ENCODE measurements at regions not wholly inside any gene's neighbourhood (a gene's known extent, or its start where the extent isn't known, plus 50 kb on each side); places are given as distances from the start of the nearest gene placed in this dataset.

DNA sequence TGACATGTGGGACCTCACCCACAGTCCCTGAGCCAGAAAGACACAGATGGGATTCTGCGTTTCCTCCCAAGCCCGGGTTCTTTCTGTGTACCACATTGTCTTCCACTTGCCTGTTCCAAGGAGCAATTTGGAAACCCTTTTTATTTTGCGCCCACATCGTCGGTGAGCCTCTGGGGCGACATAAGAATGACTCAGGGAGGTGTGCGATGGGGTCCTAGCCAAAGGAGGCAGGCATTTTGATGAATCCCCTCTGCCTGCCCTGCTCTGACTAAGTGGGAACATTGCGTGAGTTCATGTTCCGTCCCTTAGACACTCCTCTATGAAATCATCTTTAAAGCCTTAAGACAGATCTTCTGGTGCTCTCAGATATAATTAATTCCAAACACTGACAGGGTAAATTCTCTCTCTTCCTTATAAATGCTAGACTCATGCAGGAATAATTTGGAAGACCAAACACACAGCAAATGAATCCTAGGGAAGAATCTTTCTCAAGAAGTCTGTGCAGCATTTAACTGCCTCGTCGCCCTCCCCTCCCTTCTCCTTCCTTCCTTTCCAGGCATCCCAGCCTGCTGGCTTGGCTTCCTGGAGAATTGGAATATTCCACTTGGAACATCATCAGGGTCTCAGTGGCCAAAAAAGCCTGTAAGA is 52.7 kb upstream of the FOXF1 start:
- 35 to 41% methylated on average over 11 of the region's 11 CpGs for WGBS, 2 donors
- no peak for DNase-seq (ENCODE audit: low spot score in 2 of 2)
- intact Hi-C loops (cut with DNase I; ENCODE audit: low total_unique reads), result no loop called here

DNA sequence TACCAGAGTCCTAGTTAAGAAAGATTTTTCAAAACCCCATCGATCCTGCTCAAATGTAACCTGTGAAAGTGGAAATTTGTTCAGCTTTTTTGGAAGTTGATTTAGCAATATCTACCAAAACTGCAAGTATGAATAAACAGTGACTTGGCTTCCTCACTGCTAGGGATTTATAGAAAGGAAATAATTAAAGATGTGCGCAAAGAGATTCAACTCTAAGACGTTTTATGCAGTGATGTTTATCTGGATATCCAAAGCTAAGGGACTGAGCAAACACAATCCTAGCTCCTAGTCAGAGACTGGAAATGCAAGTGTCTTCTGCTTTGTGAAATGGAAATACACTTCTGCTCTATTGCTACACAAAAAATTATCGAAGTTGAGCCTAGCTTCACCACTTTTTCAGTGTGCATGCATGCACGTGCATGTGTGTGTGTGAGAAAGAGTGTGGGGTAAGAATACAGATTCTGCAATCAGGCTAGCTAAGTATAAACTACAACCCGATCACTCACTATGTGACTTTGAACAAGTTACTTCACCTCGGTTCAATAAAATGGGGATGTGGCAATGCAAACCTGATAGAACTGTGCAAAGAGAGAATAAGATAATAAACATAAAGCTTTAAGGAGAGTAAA is 52.1 kb upstream of the FOXF1 start:
- intact Hi-C loops (cut with DNase I; ENCODE audit: low total_unique reads), result no loop called here
- no peak for DNase-seq (ENCODE audit: low spot score in 2 of 2)
- no peak for TF ChIP-seq CTCF (IDR thresholded peaks at IDR 0.05)
- no peak overlapping the region for H3K4me3 ChIP-seq (ENCODE audit: low read depth, poor library complexity, severe bottlenecking)
- 48 to 49% methylated on average over 7 of the region's 7 CpGs for WGBS, 2 donors

More for the DNA sequence above, 52.7 kb upstream of the FOXF1 start:
- TF ChIP-seq CTCF (IDR thresholded peaks at IDR 0.05) (no peak), POLR2A (IDR thresholded peaks at IDR 0.05) (no peak)
- H3K4me3 ChIP-seq (ENCODE audit: low read depth, poor library complexity, severe bottlenecking), result no peak overlapping the region

GRCh38 chr16:86459266-86459665 is 51.1 kb upstream of the FOXF1 start:
- intact Hi-C loops (cut with DNase I; ENCODE audit: low total_unique reads), result no loop called here
- no peak for DNase-seq (ENCODE audit: low spot score in 2 of 2)
- 69 to 71% methylated on average over 13 of the region's 13 CpGs for WGBS, 2 donors
- no peak overlapping the region for H3K4me3 ChIP-seq (ENCODE audit: low read depth, poor library complexity, severe bottlenecking)
- TF ChIP-seq CTCF (IDR thresholded peaks at IDR 0.05), result no peak

Data from lower leg skin (tissue), 4 donors.